SU-DHL-6 (cell line): ENCODE measurements at regions not wholly inside any gene's neighbourhood (a gene's known extent, or its start where the extent isn't known, plus 50 kb on each side); places are given as distances from the start of the nearest gene placed in this dataset.

Experiments used
- H2AFZ ChIP-seq: fragments of 200-600 bp; sonication (generic); 2 replicates; pipeline ENCODE4 v1.6.1; 2014; ENCODE audit warnings: low read depth, mild to moderate bottlenecking, moderate library complexity, mixed read lengths, antibody characterized with exemption, low read length; ENCODE audit not compliant: severe bottlenecking
- H3F3A ChIP-seq: fragments of 200-600 bp; shearing (Covaris generic); 2 replicates; pipeline ENCODE4 v1.6.0; 2016; ENCODE audit warnings: antibody characterized with exemption, mild to moderate bottlenecking; ENCODE audit not compliant: insufficient read depth
- H3K27ac ChIP-seq: fragments of 200-600 bp; sonication (generic); 2 replicates; pipeline ENCODE4 v1.5.1; 2016; ENCODE audit warnings: low read depth, mild to moderate bottlenecking, low read length, moderate library complexity, mixed read lengths
- H3K27me3 ChIP-seq: fragments of 200-600 bp; sonication (generic), shearing (Covaris generic); 2 replicates; pipeline ENCODE4 v1.6.0; 2014; ENCODE audit warnings: mild to moderate bottlenecking, low read length
- H3K36me3 ChIP-seq: fragments of 200-600 bp; sonication (generic); 2 replicates; pipeline ENCODE4 v1.6.1; 2014; ENCODE audit warnings: mild to moderate bottlenecking, low read length, mixed read lengths
- H3K4me2 ChIP-seq: fragments of 300-600, 200-600 bp; shearing (Covaris generic), sonication (generic); 2 replicates; pipeline ENCODE4 v1.6.0; 2014; ENCODE audit warnings: low read length, low read depth, mild to moderate bottlenecking; ENCODE audit not compliant: poor library complexity, severe bottlenecking
- H3K4me3 ChIP-seq: fragments of 200-600 bp; sonication (generic); 2 replicates; pipeline ENCODE4 v1.5.1; 2014; ENCODE audit warnings: antibody characterized with exemption, low read length, mild to moderate bottlenecking, mixed read lengths; ENCODE audit not compliant: insufficient read depth, poor library complexity, severe bottlenecking
- H3K79me2 ChIP-seq: fragments of 200-600 bp; sonication (generic); 2 replicates; pipeline ENCODE4 v1.6.1; 2014; ENCODE audit warnings: mild to moderate bottlenecking, low read length, moderate library complexity; ENCODE audit not compliant: insufficient read depth
- H3K9ac ChIP-seq: fragments of 200-600 bp; sonication (generic); 2 replicates; pipeline ENCODE4 v1.7.0; 2014; ENCODE audit warnings: mild to moderate bottlenecking, low read length
- H3K9me2 ChIP-seq: fragments of 200-600 bp; sonication (generic); replicated peaks from 2 replicates; pipeline ENCODE4 v1.6.1; 2014; ENCODE audit warnings: low read length; ENCODE audit not compliant: insufficient read depth
- H3K9me3 ChIP-seq: fragments of 200-600 bp; sonication (generic); 2 replicates; pipeline ENCODE4 v1.6.1; 2014; ENCODE audit warnings: low read length, mixed read lengths; ENCODE audit not compliant: insufficient read depth
- H4K20me1 ChIP-seq: fragments of 200-600 bp; sonication (generic); 2 replicates; pipeline ENCODE4 v1.6.1; 2014; ENCODE audit warnings: low read depth, mild to moderate bottlenecking, antibody characterized with exemption, low read length, moderate library complexity, mixed read lengths
- EZH2phosphoT487 ChIP-seq: fragments of 200-600 bp; sonication (generic), shearing (Covaris generic); conservative IDR thresholded peaks from 2 replicates; pipeline ENCODE4 v1.6.1; 2018; ENCODE audit warnings: mild to moderate bottlenecking, antibody characterized with exemption, low read length, moderate library complexity, mixed read lengths
- TF ChIP-seq, protein P1 (sequence below): fragments of 200-600 bp; sonication (generic); IDR thresholded peaks from one replicate; pipeline ENCODE4 v1.5.1; 2017; ENCODE audit warnings: antibody characterized with exemption, mild to moderate bottlenecking, low read length, moderate library complexity; ENCODE audit not compliant: insufficient read depth, poor library complexity, severe bottlenecking

DNA sequence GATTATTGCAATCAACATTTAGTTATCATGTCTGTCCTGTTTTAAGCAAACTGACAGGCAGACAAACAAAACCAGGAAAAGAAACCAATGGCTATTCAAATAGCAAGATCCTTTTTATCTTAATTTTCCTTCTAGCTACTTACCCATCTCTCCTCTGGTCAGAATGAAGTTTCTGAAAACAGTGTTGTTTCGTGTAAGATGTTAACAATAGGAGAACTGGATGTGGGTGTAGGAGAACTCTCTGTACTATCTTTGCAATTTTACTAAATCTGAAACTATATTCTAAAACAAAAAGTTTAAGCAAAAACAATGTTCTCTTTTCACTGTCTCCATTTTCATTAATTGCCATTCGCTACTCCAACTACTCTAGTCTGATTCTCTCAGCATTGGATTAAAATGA, 726.4 kb downstream of the ZNF385D start:
- no peaks in the 10 kb centered on the region for H4K20me1 ChIP-seq
- no peaks in the 10 kb centered on the region for H3K79me2 ChIP-seq
- no peaks in the 10 kb centered on the region for H3K9me2 ChIP-seq
- TF ChIP-seq, protein P1, sequence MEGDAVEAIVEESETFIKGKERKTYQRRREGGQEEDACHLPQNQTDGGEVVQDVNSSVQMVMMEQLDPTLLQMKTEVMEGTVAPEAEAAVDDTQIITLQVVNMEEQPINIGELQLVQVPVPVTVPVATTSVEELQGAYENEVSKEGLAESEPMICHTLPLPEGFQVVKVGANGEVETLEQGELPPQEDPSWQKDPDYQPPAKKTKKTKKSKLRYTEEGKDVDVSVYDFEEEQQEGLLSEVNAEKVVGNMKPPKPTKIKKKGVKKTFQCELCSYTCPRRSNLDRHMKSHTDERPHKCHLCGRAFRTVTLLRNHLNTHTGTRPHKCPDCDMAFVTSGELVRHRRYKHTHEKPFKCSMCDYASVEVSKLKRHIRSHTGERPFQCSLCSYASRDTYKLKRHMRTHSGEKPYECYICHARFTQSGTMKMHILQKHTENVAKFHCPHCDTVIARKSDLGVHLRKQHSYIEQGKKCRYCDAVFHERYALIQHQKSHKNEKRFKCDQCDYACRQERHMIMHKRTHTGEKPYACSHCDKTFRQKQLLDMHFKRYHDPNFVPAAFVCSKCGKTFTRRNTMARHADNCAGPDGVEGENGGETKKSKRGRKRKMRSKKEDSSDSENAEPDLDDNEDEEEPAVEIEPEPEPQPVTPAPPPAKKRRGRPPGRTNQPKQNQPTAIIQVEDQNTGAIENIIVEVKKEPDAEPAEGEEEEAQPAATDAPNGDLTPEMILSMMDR, result no peak
- TF ChIP-seq EZH2phosphoT487, result no peak
- H2AFZ ChIP-seq, result no peak overlapping the region
- H3K9me3 ChIP-seq, result no peaks in the 10 kb centered on the region
- no peaks in the 10 kb centered on the region for H3K36me3 ChIP-seq
- H3K27me3 ChIP-seq, result no peaks in the 10 kb centered on the region
- H3F3A ChIP-seq, result no peaks in the 10 kb centered on the region
- no peak overlapping the region for H3K9ac ChIP-seq
- H3K27ac ChIP-seq, result no peak overlapping the region
- H3K4me3 ChIP-seq, result no peak overlapping the region
- H3K4me2 ChIP-seq, result no peak overlapping the region

DNA sequence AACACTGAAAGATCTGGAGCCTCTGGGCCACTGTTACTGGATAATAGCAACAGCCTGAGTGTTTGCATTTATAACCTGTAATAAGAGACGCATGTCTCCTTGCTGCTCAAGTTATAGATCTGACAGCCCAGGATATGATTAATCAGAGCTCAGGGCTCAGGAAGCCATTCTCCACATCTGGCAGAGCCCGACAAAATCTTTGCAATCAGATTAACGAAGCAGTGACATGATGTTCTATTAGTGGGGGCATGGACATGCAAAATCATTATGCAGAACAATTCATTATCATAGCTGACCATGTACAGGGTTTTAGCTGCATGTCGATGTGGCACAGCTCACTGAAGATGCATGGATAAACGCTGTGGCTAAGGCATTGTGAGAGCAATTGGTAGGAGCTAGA, 730.3 kb downstream of the ZNF385D start:
- Histone ChIP-seq H3K9me3 (no peaks in the 10 kb centered on the region), H3F3A (no peaks in the 10 kb centered on the region), H4K20me1 (no peaks in the 10 kb centered on the region), H3K27me3 (no peaks in the 10 kb centered on the region), H3K9me2 (no peaks in the 10 kb centered on the region), H3K79me2 (no peaks in the 10 kb centered on the region), H3K4me2 (no peak overlapping the region), H2AFZ (no peak overlapping the region), H3K4me3 (no peak overlapping the region), H3K36me3 (no peaks in the 10 kb centered on the region), H3K9ac (no peak overlapping the region), H3K27ac (no peak overlapping the region)
- TF ChIP-seq, protein P1, result no peak
- TF ChIP-seq EZH2phosphoT487, result no peak

DNA sequence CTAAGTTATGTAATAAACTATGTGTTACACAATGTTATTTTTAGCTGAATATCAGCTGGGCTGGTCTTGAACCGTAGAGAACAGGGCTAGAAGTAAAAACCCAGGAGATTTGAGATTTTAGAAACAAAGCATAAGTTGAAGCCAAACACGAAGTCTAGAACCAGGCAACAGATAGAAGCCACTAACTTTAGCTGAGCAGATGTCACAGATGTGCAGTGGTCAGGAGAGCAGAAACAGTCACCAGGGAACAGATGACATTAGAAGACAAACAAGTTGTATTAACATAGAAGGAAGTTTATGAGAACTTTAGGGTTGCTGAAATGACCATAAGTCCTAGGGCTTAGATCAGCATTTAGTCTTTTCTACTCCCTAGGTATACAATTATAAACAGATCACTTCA, 731.0 kb downstream of the ZNF385D start:
- Histone ChIP-seq H3K9me2 (no peaks in the 10 kb centered on the region), H3K9me3 (no peaks in the 10 kb centered on the region), H3K79me2 (no peaks in the 10 kb centered on the region), H3K4me2 (no peak overlapping the region), H3K36me3 (no peaks in the 10 kb centered on the region), H3K4me3 (no peak overlapping the region), H2AFZ (no peak overlapping the region), H3K27ac (no peak overlapping the region), H3K9ac (no peak overlapping the region), H3F3A (no peaks in the 10 kb centered on the region), H4K20me1 (no peaks in the 10 kb centered on the region), H3K27me3 (no peaks in the 10 kb centered on the region)
- TF ChIP-seq, protein P1, result no peak
- TF ChIP-seq EZH2phosphoT487, result no peak
